Activated T-helper 1 cell treated with anti-CD3 and anti-CD28 coated beads, Interleukin-12 subunit alpha, Interleukin-12 subunit beta, Interleukin-2, Interleukin-4 antibody, amounts not matched to agents 30 ng/mL and 10 ng/mL and 1 ng/mL, durations not matched to agents 14 hours and 24 hours and 36 hours (primary cell): ENCODE measurements at regions not wholly inside any gene's neighbourhood (a gene's known extent, or its start where the extent isn't known, plus 50 kb on each side); places are given as distances from the start of the nearest gene placed in this dataset.

Experiments
- DNase-seq: peaks from one replicate; pipeline ENCODE4 v3.0.0; 2021; ENCODE audit warnings: low spot score
- H3K27ac Mint-ChIP-seq: one replicate; pipeline ENCODE4 v1.8.0; 2021; ENCODE audit warnings: mild to moderate bottlenecking, mixed read lengths
- H3K27me3 Mint-ChIP-seq: one replicate; pipeline ENCODE4 v1.8.0; 2022; ENCODE audit warnings: mild to moderate bottlenecking, moderate library complexity, mixed read lengths; ENCODE audit not compliant: insufficient read depth
- H3K36me3 Mint-ChIP-seq: one replicate; pipeline ENCODE4 v1.8.0; 2021; ENCODE audit warnings: low read depth, mixed read lengths
- H3K4me1 Mint-ChIP-seq: one replicate; pipeline ENCODE4 v1.8.0; 2021; ENCODE audit warnings: low read depth, mixed read lengths
- H3K4me3 Mint-ChIP-seq: one replicate; pipeline ENCODE4 v1.8.0; 2021; ENCODE audit warnings: mild to moderate bottlenecking, moderate library complexity, mixed read lengths
- H3K9me3 Mint-ChIP-seq: one replicate; pipeline ENCODE4 v1.8.0; 2021; ENCODE audit warnings: mixed read lengths
- intact Hi-C: fragments of 100-400 bp; cut with micrococcal nuclease; formaldehyde crosslinking; loops from one replicate; pipeline ENCODE4 v1.15.1; 2024

DNA sequence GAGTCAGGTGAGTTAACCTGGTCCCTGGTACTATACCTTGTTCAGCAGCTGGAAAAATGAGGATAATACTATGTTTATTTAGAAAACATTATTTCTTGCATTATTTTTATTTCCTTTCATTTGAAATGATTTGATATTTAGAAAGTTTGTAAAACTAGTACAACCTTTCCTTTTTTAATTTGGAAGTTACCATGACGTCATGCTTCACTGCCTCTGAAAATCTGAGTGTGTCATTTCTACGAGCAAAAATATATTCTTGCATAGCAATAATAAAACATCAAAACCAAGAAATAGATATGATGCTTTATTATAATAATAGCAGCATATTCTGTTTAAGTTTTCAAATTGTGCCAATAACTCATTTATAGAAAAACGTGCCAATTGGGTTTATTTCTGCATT lies 1445.0 kb upstream of the RAG2 start:
- no peak for DNase-seq
- no peaks in the 10 kb centered on the region for H3K4me1 Mint-ChIP-seq
- no peak overlapping the region for H3K27ac Mint-ChIP-seq
- peaks cover 5% of the 10 kb centered on the region for H3K9me3 Mint-ChIP-seq
- H3K4me3 Mint-ChIP-seq, result no peak overlapping the region
- no peaks in the 10 kb centered on the region for H3K27me3 Mint-ChIP-seq
- H3K36me3 Mint-ChIP-seq, result no peaks in the 10 kb centered on the region
- intact Hi-C loops, result no loop called here

DNA sequence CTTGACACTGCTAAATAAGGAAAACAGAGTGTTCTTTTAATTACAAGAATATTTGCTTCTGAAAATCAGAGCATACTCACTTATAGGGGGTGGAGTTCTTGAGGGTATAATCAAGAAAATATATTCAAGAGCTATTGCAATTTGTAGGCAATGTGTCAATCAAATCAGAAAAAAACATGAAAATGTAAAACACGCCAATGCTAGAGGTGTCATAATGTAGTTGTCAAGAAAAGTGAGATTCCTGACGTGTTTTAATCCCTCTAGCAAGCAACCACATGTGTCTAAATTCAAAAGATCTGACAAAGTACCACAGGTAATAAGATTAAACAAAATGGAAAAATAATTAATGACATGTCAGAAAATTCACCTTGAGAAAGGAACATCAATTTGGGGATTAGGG lies 1440.7 kb upstream of the RAG2 start:
- H3K36me3 Mint-ChIP-seq, result no peaks in the 10 kb centered on the region
- H3K9me3 Mint-ChIP-seq, result peaks cover 15% of the 10 kb centered on the region
- no peak for DNase-seq
- no peak overlapping the region for H3K27ac Mint-ChIP-seq
- intact Hi-C loops, result no loop called here
- H3K4me1 Mint-ChIP-seq, result no peaks in the 10 kb centered on the region
- H3K4me3 Mint-ChIP-seq, result no peak overlapping the region
- no peaks in the 10 kb centered on the region for H3K27me3 Mint-ChIP-seq

DNA sequence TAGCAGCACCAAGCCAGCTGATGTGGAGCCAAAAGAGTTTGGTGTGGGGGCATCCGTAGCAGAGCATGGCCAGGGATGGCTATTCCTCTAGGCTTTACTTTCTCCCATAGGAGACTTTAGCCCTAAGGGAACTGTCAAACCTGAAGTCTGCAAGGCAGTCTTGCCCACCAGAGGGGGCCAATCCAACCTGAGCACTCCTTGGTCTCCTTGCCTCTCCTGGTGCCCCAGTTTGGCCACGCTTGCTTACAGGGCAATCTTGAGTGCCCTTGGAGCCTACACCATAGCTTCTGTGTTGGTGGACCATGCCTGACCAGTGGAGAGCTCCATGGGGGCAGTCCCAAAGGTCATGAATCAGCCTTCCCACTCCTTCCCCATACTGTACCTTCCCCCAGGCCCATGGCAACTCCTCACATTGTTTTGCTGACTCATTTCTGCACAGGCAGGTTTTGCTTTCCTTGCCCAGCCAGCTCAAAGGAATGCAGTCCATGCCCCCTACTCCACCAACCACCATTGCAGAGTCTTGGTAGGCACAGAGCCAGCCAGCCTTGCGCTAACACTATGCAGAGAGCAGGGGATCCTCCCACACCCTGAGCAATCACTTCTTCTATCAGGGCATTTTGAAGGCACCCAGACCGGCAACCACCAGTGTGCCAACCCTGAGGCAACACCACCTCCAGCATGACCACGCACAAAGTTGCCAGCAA lies 1421.2 kb upstream of the RAG2 start:
- no peak for DNase-seq
- Mint-ChIP-seq H3K9me3 (peaks cover 45% of the 10 kb centered on the region), H3K27ac (no peak overlapping the region), H3K27me3 (no peaks in the 10 kb centered on the region), H3K4me1 (no peaks in the 10 kb centered on the region), H3K36me3 (no peaks in the 10 kb centered on the region), H3K4me3 (no peak overlapping the region)
- intact Hi-C loops, result no loop called here

GRCh38 chr11:38014405-38014804 lies 1416.4 kb upstream of the RAG2 start:
- intact Hi-C loops, result no loop called here
- Mint-ChIP-seq H3K27me3 (no peaks in the 10 kb centered on the region), H3K36me3 (no peaks in the 10 kb centered on the region), H3K27ac (no peak overlapping the region), H3K4me3 (no peak overlapping the region), H3K9me3 (peaks cover 9% of the 10 kb centered on the region), H3K4me1 (no peaks in the 10 kb centered on the region)
- DNase-seq, result no peak

GRCh38 chr11:38013157-38013556 lies 1415.1 kb upstream of the RAG2 start:
- no peaks in the 10 kb centered on the region for H3K4me1 Mint-ChIP-seq
- H3K27ac Mint-ChIP-seq, result no peak overlapping the region
- no peaks in the 10 kb centered on the region for H3K36me3 Mint-ChIP-seq
- H3K9me3 Mint-ChIP-seq, result peaks cover 9% of the 10 kb centered on the region
- no peak overlapping the region for H3K4me3 Mint-ChIP-seq
- no peak for DNase-seq
- H3K27me3 Mint-ChIP-seq, result no peaks in the 10 kb centered on the region
- intact Hi-C loops, result no loop called here

DNA sequence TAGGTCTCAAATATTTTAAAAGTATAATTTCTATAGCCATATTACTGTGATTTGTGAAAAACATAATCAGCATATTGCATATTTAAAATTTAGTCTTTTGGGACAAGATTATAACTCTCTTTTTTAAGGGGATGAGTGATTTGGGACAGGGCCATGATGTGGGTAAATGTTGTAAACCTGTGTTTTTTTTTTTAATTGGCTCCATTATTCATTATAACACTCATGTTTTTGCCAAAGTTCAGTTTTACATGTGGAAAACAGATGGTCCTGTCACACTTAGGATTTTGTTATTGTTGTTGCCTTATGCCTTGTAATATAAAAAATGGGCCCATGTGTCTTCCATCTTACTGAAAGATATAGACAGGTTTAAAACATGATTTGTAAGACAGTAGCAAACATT lies 1413.5 kb upstream of the RAG2 start:
- DNase-seq, result no peak
- peaks cover 2% of the 10 kb centered on the region for H3K9me3 Mint-ChIP-seq
- H3K27me3 Mint-ChIP-seq, result no peaks in the 10 kb centered on the region
- no peaks in the 10 kb centered on the region for H3K36me3 Mint-ChIP-seq
- H3K4me3 Mint-ChIP-seq, result no peak overlapping the region
- intact Hi-C loops, result no loop called here
- no peaks in the 10 kb centered on the region for H3K4me1 Mint-ChIP-seq
- no peak overlapping the region for H3K27ac Mint-ChIP-seq

DNA sequence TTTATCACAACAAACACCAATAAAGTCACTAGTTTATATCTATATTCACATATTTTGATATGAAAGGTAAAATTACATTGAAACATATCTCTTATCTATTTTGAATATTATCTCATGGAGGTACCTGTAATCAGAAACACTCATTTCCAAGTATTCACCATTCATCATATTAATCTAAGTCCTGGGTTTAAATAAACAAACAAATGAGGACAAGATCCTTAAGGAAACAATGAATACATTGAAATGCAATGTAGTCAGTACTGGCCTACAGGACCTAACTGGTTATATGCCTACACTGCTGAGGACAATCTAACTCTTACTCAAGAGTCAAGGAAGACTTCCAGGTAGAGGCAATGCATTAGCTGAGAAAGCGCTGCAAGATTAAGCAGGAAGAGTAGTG lies 1411.9 kb upstream of the RAG2 start:
- DNase-seq, result no peak
- Mint-ChIP-seq H3K36me3 (no peaks in the 10 kb centered on the region), H3K4me3 (no peak overlapping the region), H3K4me1 (no peaks in the 10 kb centered on the region), H3K9me3 (peaks cover 2% of the 10 kb centered on the region), H3K27me3 (no peaks in the 10 kb centered on the region), H3K27ac (no peak overlapping the region)
- intact Hi-C loops, result no loop called here

DNA sequence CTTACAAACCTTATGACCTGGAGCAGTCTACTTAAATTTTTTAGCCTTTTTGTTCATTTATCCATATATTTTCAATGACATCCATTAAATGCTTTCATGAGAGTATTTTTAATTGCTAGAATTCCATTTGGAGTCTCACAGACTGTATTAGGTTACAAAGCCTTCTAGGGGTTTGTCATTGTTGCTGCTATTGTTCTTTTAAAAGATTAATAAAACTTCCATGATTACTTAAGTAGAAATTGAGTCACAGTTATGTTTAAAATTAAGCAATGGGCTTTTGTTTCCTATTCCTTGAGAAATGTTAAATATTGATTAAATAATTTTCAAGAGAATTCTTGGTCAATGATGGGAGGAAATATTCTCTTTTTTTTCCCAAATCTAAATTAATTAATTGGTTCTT lies 1408.4 kb upstream of the RAG2 start:
- intact Hi-C loops, result no loop called here
- DNase-seq, result no peak
- H3K27me3 Mint-ChIP-seq, result no peaks in the 10 kb centered on the region
- no peak overlapping the region for H3K4me3 Mint-ChIP-seq
- H3K36me3 Mint-ChIP-seq, result no peaks in the 10 kb centered on the region
- H3K9me3 Mint-ChIP-seq, result peaks cover 17% of the 10 kb centered on the region
- H3K27ac Mint-ChIP-seq, result no peak overlapping the region
- no peaks in the 10 kb centered on the region for H3K4me1 Mint-ChIP-seq

- Mint-ChIP-seq H3K27me3 (no peaks in the 10 kb centered on the region), H3K4me3 (no peak overlapping the region), H3K36me3 (no peaks in the 10 kb centered on the region), H3K9me3 (peaks cover 17% of the 10 kb centered on the region), H3K27ac (no peak overlapping the region), H3K4me1 (no peaks in the 10 kb centered on the region)
- no peak for DNase-seq
- intact Hi-C loops, result no loop called here
Observed at GRCh38 chr11:38005597-38005996, 1407.6 kb upstream of the RAG2 start.

DNA sequence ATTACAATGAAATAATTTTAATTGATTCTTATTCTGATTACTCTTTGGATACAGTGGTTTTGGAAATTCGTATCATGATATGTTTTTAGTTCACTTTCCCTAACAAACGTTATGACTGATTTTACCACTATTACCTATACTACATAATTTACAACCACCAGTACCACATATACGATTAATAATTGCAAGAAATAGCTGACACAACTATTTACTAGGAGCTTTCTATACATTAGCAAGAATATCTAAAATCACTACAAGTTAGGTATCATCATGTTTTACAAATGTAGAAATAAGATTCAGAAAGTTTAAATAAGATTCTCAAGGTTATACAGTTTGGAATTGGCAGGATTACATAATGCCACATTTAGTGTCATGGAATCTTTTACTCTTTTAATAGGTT lies 1401.1 kb upstream of the RAG2 start:
- Mint-ChIP-seq H3K9me3 (peaks cover 10% of the 10 kb centered on the region), H3K4me1 (no peaks in the 10 kb centered on the region), H3K27me3 (no peaks in the 10 kb centered on the region), H3K4me3 (no peak overlapping the region), H3K36me3 (no peaks in the 10 kb centered on the region), H3K27ac (no peak overlapping the region)
- intact Hi-C loops, result no loop called here
- DNase-seq, result no peak

- Mint-ChIP-seq H3K36me3 (no peaks in the 10 kb centered on the region), H3K27me3 (no peaks in the 10 kb centered on the region), H3K4me1 (no peaks in the 10 kb centered on the region), H3K9me3 (peaks cover 4% of the 10 kb centered on the region), H3K27ac (no peak overlapping the region), H3K4me3 (no peak overlapping the region)
- no peak for DNase-seq
- intact Hi-C loops, result no loop called here
Observed at GRCh38 chr11:37995886-37996285, 1397.8 kb upstream of the RAG2 start.

- no peak for DNase-seq
- no peaks in the 10 kb centered on the region for H3K4me1 Mint-ChIP-seq
- no peaks in the 10 kb centered on the region for H3K27me3 Mint-ChIP-seq
- intact Hi-C loops, result no loop called here
- no peak overlapping the region for H3K4me3 Mint-ChIP-seq
- peaks cover 10% of the 10 kb centered on the region for H3K9me3 Mint-ChIP-seq
- no peaks in the 10 kb centered on the region for H3K36me3 Mint-ChIP-seq
- H3K27ac Mint-ChIP-seq, result no peak overlapping the region
Observed at GRCh38 chr11:37988031-37988430, 1390.0 kb upstream of the RAG2 start.

GRCh38 chr11:37984991-37985390 lies 1387.0 kb upstream of the RAG2 start:
- no peak overlapping the region for H3K27ac Mint-ChIP-seq
- DNase-seq, result no peak
- H3K27me3 Mint-ChIP-seq, result no peaks in the 10 kb centered on the region
- H3K4me1 Mint-ChIP-seq, result no peaks in the 10 kb centered on the region
- H3K4me3 Mint-ChIP-seq, result no peak overlapping the region
- no peaks in the 10 kb centered on the region for H3K36me3 Mint-ChIP-seq
- intact Hi-C loops, result no loop called here
- peaks cover 10% of the 10 kb centered on the region for H3K9me3 Mint-ChIP-seq

DNA sequence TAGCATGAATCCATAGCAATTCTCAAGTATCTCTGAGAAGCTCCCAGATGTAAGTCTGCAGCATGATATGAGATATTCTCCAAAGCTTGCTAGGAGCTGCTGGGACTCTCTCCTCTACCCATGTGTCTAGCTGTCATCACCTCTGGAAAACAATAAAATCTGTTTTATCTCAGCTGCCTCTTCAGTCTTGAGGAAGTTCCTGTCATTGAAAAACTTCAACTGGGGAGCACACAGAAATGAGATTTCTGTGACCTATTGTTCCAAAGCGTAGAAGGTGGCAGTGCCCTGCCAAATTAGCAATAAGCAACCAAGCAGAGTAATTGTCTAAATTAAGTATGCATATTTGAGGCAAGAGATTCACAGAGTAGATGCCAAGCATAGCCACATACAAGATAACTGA lies 1380.6 kb upstream of the RAG2 start:
- no peaks in the 10 kb centered on the region for H3K27me3 Mint-ChIP-seq
- no peak for DNase-seq
- H3K36me3 Mint-ChIP-seq, result no peaks in the 10 kb centered on the region
- no peak overlapping the region for H3K4me3 Mint-ChIP-seq
- peaks cover 9% of the 10 kb centered on the region for H3K9me3 Mint-ChIP-seq
- H3K27ac Mint-ChIP-seq, result no peak overlapping the region
- no peaks in the 10 kb centered on the region for H3K4me1 Mint-ChIP-seq
- intact Hi-C loops, result no loop called here
